SK-N-SH (cell line): ENCODE measurements at regions not wholly inside any gene's neighbourhood (a gene's known extent, or its start where the extent isn't known, plus 50 kb on each side); places are given as distances from the start of the nearest gene placed in this dataset.

Experiments used
- CTCF ChIA-PET: fragments of 300-600, 350-600 bp; formaldehyde crosslinking; extraction: SDS; loops from one replicate; lab custom pipeline; 2021; lab: Yijun Ruan, JAX
- POLR2A ChIA-PET: fragments of 350-600 bp; sonication (Branson Sonifier 250); formaldehyde crosslinking; extraction: SDS; loops from one replicate; lab custom pipeline; 2020; ENCODE audit warnings: antibody characterized with exemption, inconsistent platforms; lab: Yijun Ruan, JAX
- DNase-seq: peaks from one replicate; pipeline ENCODE4 v3.0.0; 2012
- H2AFZ ChIP-seq: fragments of 200-600 bp; sonication (generic); 2 replicates; pipeline ENCODE4 v1.8.1; 2016; ENCODE audit warnings: antibody characterized with exemption, mild to moderate bottlenecking, low read depth
- H3F3A ChIP-seq: fragments of 200-600 bp; sonication (generic); replicated peaks from 2 replicates; pipeline ENCODE3; 2016; ENCODE audit warnings: antibody characterized with exemption, mild to moderate bottlenecking; ENCODE audit not compliant: insufficient read depth
- H3K27ac ChIP-seq, 2 experiments: fragments of 200-500 bp in 1 of 2; fragments of 200-600 bp in 1 of 2; sonication (Bioruptor generic) in 1 of 2; sonication (generic), shearing (Covaris generic) in 1 of 2; 2 replicates each; pipeline versions ENCODE4 v1.5.1 to v1.6.1; 2014 to 2016; ENCODE audit warnings: low read depth in 2 of 2, inconsistent platforms in 1 of 2, low read length in 1 of 2, mild to moderate bottlenecking in 1 of 2, mixed read lengths in 1 of 2
- H3K27me3 ChIP-seq: fragments of 200-600 bp; sonication (generic), shearing (Covaris generic); 2 replicates; pipeline ENCODE4 v1.6.1; 2016; ENCODE audit warnings: mixed run types; ENCODE audit not compliant: insufficient read depth
- H3K36me3 ChIP-seq, 2 experiments: fragments of 200-500 bp in 1 of 2; fragments of 200-600 bp in 1 of 2; sonication (Bioruptor generic) in 1 of 2; sonication (generic) in 1 of 2; replicated peaks in 1 of 2; 2 replicates each; pipeline versions ENCODE3 to v1.5.1; 2014 to 2016; ENCODE audit warnings: low read length in 1 of 2, mild to moderate bottlenecking in 1 of 2; ENCODE audit not compliant: insufficient read depth in 2 of 2, control insufficient read depth in 1 of 2
- H3K4me1 ChIP-seq, 2 experiments: fragments of 200-500 bp in 1 of 2; fragments of 200-600 bp in 1 of 2; sonication (Bioruptor generic) in 1 of 2; sonication (generic), shearing (Covaris generic) in 1 of 2; 2 replicates each; pipeline versions ENCODE4 v1.5.1 to v1.6.1; 2014 to 2016; ENCODE audit warnings: low read depth in 1 of 2, low read length in 1 of 2, mixed run types in 1 of 2; ENCODE audit not compliant: insufficient read depth in 2 of 2, control insufficient read depth in 1 of 2
- H3K4me2 ChIP-seq: fragments of 200-600 bp; sonication (generic), shearing (Covaris generic); 2 replicates; pipeline ENCODE4 v1.6.1; 2017; ENCODE audit warnings: mixed run types
- H3K4me3 ChIP-seq, 2 experiments: fragments of 200-500 bp in 1 of 2; fragments of 200-600 bp in 1 of 2; sonication (Bioruptor generic) in 1 of 2; sonication (generic), shearing (Covaris generic) in 1 of 2; 2 replicates each; pipeline versions ENCODE4 v1.5.1 to v1.8.1; 2014 to 2016; ENCODE audit warnings: low read depth in 2 of 2, inconsistent platforms in 1 of 2, low read length in 1 of 2, mild to moderate bottlenecking in 1 of 2, mixed read lengths in 1 of 2, moderate library complexity in 1 of 2
- H3K79me2 ChIP-seq: fragments of 200-600 bp; sonication (generic); 2 replicates; pipeline ENCODE4 v1.8.1; 2017; ENCODE audit warnings: mild to moderate bottlenecking; ENCODE audit not compliant: insufficient read depth
- H3K9ac ChIP-seq: fragments of 200-600 bp; sonication (generic); 2 replicates; pipeline ENCODE4 v1.6.1; 2017; ENCODE audit warnings: mixed run types
- H3K9me2 ChIP-seq: fragments of 200-600 bp; sonication (generic); 2 replicates; pipeline ENCODE4 v1.6.1; 2017; ENCODE audit warnings: mixed run types
- H3K9me3 ChIP-seq: fragments of 200-600 bp; sonication (generic); 2 replicates; pipeline ENCODE4 v1.6.1; 2017; ENCODE audit warnings: mixed run types, mild to moderate bottlenecking, moderate library complexity
- H4K20me1 ChIP-seq: fragments of 200-600 bp; sonication (generic); 2 replicates; pipeline ENCODE4 v1.6.1; 2017; ENCODE audit warnings: mild to moderate bottlenecking, mixed run types; ENCODE audit not compliant: insufficient read depth
- CHD2 ChIP-seq: fragments of 150-350 bp; IDR thresholded peaks from 2 replicates; pipeline ENCODE4 v1.6.1; 2018; ENCODE audit warnings: low read length; ENCODE audit not compliant: partially characterized antibody
- CTCF ChIP-seq: fragments of 200-600 bp; sonication (generic); IDR thresholded peaks from 2 replicates; pipeline ENCODE4 v1.6.1; 2017; ENCODE audit warnings: antibody characterized with exemption, mild to moderate bottlenecking, moderate library complexity
- EP300 ChIP-seq, 2 experiments: IDR thresholded peaks; 2 replicates each; pipeline versions ENCODE4 v1.4.0 to v1.6.1; 2012; ENCODE audit warnings: borderline replicate concordance in 1 of 2, low read depth in 1 of 2, low read length in 1 of 2
- EZH2phosphoT487 ChIP-seq: fragments of 200-600 bp; sonication (generic); IDR thresholded peaks from 2 replicates; pipeline ENCODE4 v1.6.1; 2017; ENCODE audit warnings: low read depth, mixed run types, mild to moderate bottlenecking, antibody characterized with exemption, moderate library complexity, borderline replicate concordance
- FOXM1 ChIP-seq: IDR thresholded peaks from 2 replicates; pipeline ENCODE4 v1.4.0; 2012; ENCODE audit warnings: low read depth, mild to moderate bottlenecking
- GABPA ChIP-seq: IDR thresholded peaks from 2 replicates; pipeline ENCODE4 v1.4.0; 2012; ENCODE audit warnings: low read depth, mild to moderate bottlenecking
- GATA2 ChIP-seq: sonication (generic); formaldehyde crosslinking; IDR thresholded peaks from 2 replicates; pipeline ENCODE4 v1.5.0; 2020; ENCODE audit warnings: mild to moderate bottlenecking, missing genetic modification reagents
- JUND ChIP-seq: IDR thresholded peaks from 2 replicates; pipeline ENCODE4 v1.4.0; 2012
- NFIC ChIP-seq: IDR thresholded peaks from 2 replicates; pipeline ENCODE4 v1.4.0; 2012; ENCODE audit warnings: borderline replicate concordance
- NRF1 ChIP-seq: IDR thresholded peaks from 2 replicates; pipeline ENCODE4 v1.6.1; 2012; ENCODE audit warnings: low read depth, mild to moderate bottlenecking, low read length
- RCOR1 ChIP-seq: fragments of 150-350 bp; IDR thresholded peaks from 2 replicates; pipeline ENCODE4 v1.6.1; 2017; ENCODE audit warnings: antibody characterized with exemption, low read length
- RFX5 ChIP-seq: IDR thresholded peaks from 2 replicates; pipeline ENCODE4 v1.6.1; 2012; ENCODE audit warnings: mild to moderate bottlenecking, improper control_type of control experiment, low read length
- TAF1 ChIP-seq: IDR thresholded peaks from 2 replicates; pipeline ENCODE4 v1.6.1; 2012; ENCODE audit warnings: low read depth, mild to moderate bottlenecking, low read length, moderate library complexity, borderline replicate concordance
- TEAD4 ChIP-seq: IDR thresholded peaks from 2 replicates; pipeline ENCODE4 v1.4.0; 2012; ENCODE audit warnings: mild to moderate bottlenecking, borderline replicate concordance; ENCODE audit not compliant: insufficient read depth
- YY1 ChIP-seq: IDR thresholded peaks from 2 replicates; pipeline ENCODE4 v1.4.0; 2012; ENCODE audit warnings: low read depth, mild to moderate bottlenecking
- ZBTB33 ChIP-seq: IDR thresholded peaks from 2 replicates; pipeline ENCODE4 v1.4.0; 2012; ENCODE audit warnings: low read depth, borderline replicate concordance
- WGBS: methylation state at CpG from one replicate; pipeline ENCODE4 v1.1.6; 2017; ENCODE audit warnings: low lambda C conversion rate; 5-methylcytosine and 5-hydroxymethylcytosine counted together
- TF ChIP-seq, protein P1 (sequence below): IDR thresholded peaks from 2 replicates; pipeline ENCODE4 v1.6.1; 2012; ENCODE audit warnings: mild to moderate bottlenecking, low read depth, low read length, moderate library complexity
- TF ChIP-seq, protein P2 (sequence below): fragments of 150-350 bp; IDR thresholded peaks from 2 replicates; pipeline ENCODE4 v1.6.1; 2016; ENCODE audit warnings: mild to moderate bottlenecking, low read depth, low read length

DNA sequence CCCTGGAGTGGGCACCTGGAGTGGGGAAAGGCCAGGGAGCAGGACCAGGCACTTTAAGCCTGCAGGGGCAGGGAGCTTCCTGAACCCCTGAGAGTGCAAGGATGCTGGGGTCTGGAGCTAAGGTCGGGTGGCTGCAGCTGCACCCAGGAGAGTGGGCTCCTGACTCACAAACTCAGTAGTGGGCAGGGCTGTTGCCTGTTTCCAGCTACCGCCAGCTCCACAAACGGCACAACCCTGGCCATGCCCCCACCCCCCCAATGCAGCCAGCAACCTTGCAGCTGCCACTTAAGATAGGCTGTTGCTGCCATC lies 688.8 kb downstream of the NYAP2 start:
- no peaks in the 10 kb centered on the region for H3K36me3 ChIP-seq
- H3K4me3 ChIP-seq, result no peak overlapping the region
- no peak overlapping the region for H3K27ac ChIP-seq
- no peak overlapping the region for H2AFZ ChIP-seq
- H4K20me1 ChIP-seq, result no peaks in the 10 kb centered on the region
- H3K4me1 ChIP-seq, result no peaks in the 10 kb centered on the region
- WGBS, result 60% methylated on average over 2 of the region's 3 CpGs
- no peaks in the 10 kb centered on the region for H3F3A ChIP-seq
- ChIA-PET CTCF (no interaction called here), POLR2A (no interaction called here)
- no peak for DNase-seq
- H3K27me3 ChIP-seq, result no peaks in the 10 kb centered on the region
- no peaks in the 10 kb centered on the region; the same call in 1 of the 2 replicates for H3K9me3 ChIP-seq
- H3K4me2 ChIP-seq, result no peak overlapping the region
- no peaks in the 10 kb centered on the region for H3K79me2 ChIP-seq
- TF ChIP-seq GATA2 (CRISPR knock-in tag), result no peak
- TF ChIP-seq EZH2phosphoT487, result no peak
- no peak for TF ChIP-seq FOXM1
- no peak for TF ChIP-seq TAF1
- no peak for TF ChIP-seq ZBTB33
- TF ChIP-seq, protein P1, sequence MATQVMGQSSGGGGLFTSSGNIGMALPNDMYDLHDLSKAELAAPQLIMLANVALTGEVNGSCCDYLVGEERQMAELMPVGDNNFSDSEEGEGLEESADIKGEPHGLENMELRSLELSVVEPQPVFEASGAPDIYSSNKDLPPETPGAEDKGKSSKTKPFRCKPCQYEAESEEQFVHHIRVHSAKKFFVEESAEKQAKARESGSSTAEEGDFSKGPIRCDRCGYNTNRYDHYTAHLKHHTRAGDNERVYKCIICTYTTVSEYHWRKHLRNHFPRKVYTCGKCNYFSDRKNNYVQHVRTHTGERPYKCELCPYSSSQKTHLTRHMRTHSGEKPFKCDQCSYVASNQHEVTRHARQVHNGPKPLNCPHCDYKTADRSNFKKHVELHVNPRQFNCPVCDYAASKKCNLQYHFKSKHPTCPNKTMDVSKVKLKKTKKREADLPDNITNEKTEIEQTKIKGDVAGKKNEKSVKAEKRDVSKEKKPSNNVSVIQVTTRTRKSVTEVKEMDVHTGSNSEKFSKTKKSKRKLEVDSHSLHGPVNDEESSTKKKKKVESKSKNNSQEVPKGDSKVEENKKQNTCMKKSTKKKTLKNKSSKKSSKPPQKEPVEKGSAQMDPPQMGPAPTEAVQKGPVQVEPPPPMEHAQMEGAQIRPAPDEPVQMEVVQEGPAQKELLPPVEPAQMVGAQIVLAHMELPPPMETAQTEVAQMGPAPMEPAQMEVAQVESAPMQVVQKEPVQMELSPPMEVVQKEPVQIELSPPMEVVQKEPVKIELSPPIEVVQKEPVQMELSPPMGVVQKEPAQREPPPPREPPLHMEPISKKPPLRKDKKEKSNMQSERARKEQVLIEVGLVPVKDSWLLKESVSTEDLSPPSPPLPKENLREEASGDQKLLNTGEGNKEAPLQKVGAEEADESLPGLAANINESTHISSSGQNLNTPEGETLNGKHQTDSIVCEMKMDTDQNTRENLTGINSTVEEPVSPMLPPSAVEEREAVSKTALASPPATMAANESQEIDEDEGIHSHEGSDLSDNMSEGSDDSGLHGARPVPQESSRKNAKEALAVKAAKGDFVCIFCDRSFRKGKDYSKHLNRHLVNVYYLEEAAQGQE, result no peak
- no peak for TF ChIP-seq GABPA
- no peak for TF ChIP-seq NFIC
- no peak for TF ChIP-seq JUND
- no peak overlapping the region for H3K9ac ChIP-seq
- no peaks in the 10 kb centered on the region for H3K9me2 ChIP-seq

GRCh38 chr2:226087505-226088365 lies 688.2 kb downstream of the NYAP2 start:
- H3K9ac ChIP-seq, result no peak overlapping the region
- no peak overlapping the region for H3K27ac ChIP-seq
- H3K9me3 ChIP-seq, result no peaks in the 10 kb centered on the region; the same call in 1 of the 2 replicates
- ChIA-PET CTCF (no interaction called here), POLR2A (no interaction called here)
- no peaks in the 10 kb centered on the region for H3K9me2 ChIP-seq
- H3K27me3 ChIP-seq, result no peaks in the 10 kb centered on the region
- WGBS, result 48% methylated on average over 5 of the region's 5 CpGs
- no peaks in the 10 kb centered on the region for H3K36me3 ChIP-seq
- no peaks in the 10 kb centered on the region for H3K4me1 ChIP-seq
- no peak overlapping the region for H3K4me2 ChIP-seq
- no peaks in the 10 kb centered on the region for H3F3A ChIP-seq
- H3K4me3 ChIP-seq, result no peak overlapping the region
- no peaks in the 10 kb centered on the region for H3K79me2 ChIP-seq
- H2AFZ ChIP-seq, result no peak overlapping the region
- no peaks in the 10 kb centered on the region for H4K20me1 ChIP-seq
- no peak for DNase-seq
- TF ChIP-seq CTCF (no peak), FOXM1 (no peak), TEAD4 (no peak), NRF1 (no peak), TAF1 (no peak), EP300 (IDR thresholded peaks at IDR 0.05; ENCODE audit: borderline replicate concordance in 1 of 2, low read depth in 1 of 2, low read length in 1 of 2) (no peak), YY1 (no peak), RCOR1 (no peak), GABPA (no peak), CHD2 (no peak), RFX5 (no peak)
- TF ChIP-seq, protein P2, sequence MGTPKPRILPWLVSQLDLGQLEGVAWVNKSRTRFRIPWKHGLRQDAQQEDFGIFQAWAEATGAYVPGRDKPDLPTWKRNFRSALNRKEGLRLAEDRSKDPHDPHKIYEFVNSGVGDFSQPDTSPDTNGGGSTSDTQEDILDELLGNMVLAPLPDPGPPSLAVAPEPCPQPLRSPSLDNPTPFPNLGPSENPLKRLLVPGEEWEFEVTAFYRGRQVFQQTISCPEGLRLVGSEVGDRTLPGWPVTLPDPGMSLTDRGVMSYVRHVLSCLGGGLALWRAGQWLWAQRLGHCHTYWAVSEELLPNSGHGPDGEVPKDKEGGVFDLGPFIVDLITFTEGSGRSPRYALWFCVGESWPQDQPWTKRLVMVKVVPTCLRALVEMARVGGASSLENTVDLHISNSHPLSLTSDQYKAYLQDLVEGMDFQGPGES, result no peak
